ENCODE measurements at regions not wholly inside any gene's neighbourhood (a gene's known extent, or its start where the extent isn't known, plus 50 kb on each side); places are given as distances from the start of the nearest gene placed in this dataset.

DNA sequence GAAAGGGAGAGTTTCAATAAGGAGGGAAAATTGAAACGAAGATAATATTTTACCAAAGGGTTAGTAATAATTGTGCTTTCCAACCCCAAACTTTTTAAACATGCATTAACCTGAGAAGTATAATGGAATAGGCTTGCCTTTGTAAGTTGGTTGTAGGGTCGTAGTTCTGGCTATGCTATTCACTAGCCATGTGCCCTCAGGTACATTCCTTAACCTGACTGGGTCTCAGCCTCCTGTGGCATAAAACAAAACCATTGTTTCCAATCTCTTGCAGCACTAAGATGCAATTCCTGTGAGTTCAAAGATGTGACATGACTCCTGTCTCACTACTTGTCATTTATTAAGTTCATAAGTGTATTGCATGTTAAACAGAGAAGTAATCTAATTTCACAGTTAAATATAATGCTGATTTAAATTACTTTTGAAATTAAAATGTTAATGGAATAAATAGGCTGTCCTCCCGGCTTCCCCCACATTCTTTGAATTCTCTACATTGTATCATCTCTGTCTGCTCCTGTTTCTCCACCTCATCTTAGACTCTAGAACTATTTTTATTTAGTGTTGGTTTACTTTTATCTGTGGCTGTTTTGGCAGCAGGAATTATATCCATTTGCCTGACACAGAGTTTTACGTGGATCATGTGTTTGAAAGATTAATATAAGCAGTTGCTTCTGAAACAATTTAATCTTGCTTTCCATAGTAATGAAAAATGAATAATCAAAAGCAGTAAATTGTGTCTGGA lies 216.3 kb downstream of the FAT3 start:
- TF ChIP-seq POLR2AphosphoS5 (IDR thresholded peaks at IDR 0.05; ENCODE audit: borderline replicate concordance, low read depth, low read length) (no peak), EZH2 (IDR thresholded peaks at IDR 0.05) (no peak)

All from SK-N-MC (cell line).